ENCODE measurements at regions not wholly inside any gene's neighbourhood (a gene's known extent, or its start where the extent isn't known, plus 50 kb on each side); places are given as distances from the start of the nearest gene placed in this dataset.

- 80% methylated on average over 1 of the region's 1 CpG for WGBS
- Histone ChIP-seq H3K4me3 (ENCODE audit: low read depth in 1 of 3, low read length in 3 of 3) (no peak overlapping the region), H3K27me3 (ENCODE audit: control insufficient read depth in 4 of 4, insufficient read depth in 4 of 4, low read length in 3 of 4) (no peaks in the 10 kb centered on the region), H3K4me1 (ENCODE audit: control insufficient read depth in 4 of 4, insufficient read depth in 4 of 4, low read length in 3 of 4) (no peaks in the 10 kb centered on the region), H3K36me3 (ENCODE audit: control insufficient read depth in 4 of 4, insufficient read depth in 3 of 4, low read depth in 1 of 4, low read length in 3 of 4) (no peaks in the 10 kb centered on the region), H3K27ac (ENCODE audit: low read depth in 1 of 2, low read length in 2 of 2) (no peak overlapping the region), H3K9ac (ENCODE audit: low read depth in 1 of 2, low read length in 2 of 2) (no peak overlapping the region), H3K9me3 (ENCODE audit: control insufficient read depth in 4 of 4, low read length in 3 of 4) (no peaks in the 10 kb centered on the region)
- DNase-seq (ENCODE audit: low spot score), result no peak
- TF ChIP-seq RXRA (IDR thresholded peaks at IDR 0.05) (no peak), NR2F2 (IDR thresholded peaks at IDR 0.05) (no peak), GABPA (IDR thresholded peaks at IDR 0.05 in 1 of 2, conservative IDR thresholded peaks at IDR 0.05 in 1 of 2) (no peak), SP1 (IDR thresholded peaks at IDR 0.05) (no peak), EGR1 (IDR thresholded peaks at IDR 0.05; ENCODE audit: low read depth in 2 of 2) (no peak), FOXA1 (IDR thresholded peaks at IDR 0.05) (no peak), ATF3 (IDR thresholded peaks at IDR 0.05) (no peak), TAF1 (conservative IDR thresholded peaks at IDR 0.05) (no peak), MAX (IDR thresholded peaks at IDR 0.05) (no peak), FOXA2 (IDR thresholded peaks at IDR 0.05) (no peak), RAD21 (IDR thresholded peaks at IDR 0.05) (no peak), JUND (IDR thresholded peaks at IDR 0.05) (no peak), HNF4A (conservative IDR thresholded peaks at IDR 0.05) (no peak), HNF4G (IDR thresholded peaks at IDR 0.05) (no peak), YY1 (IDR thresholded peaks at IDR 0.05) (no peak)
- TF ChIP-seq, protein P1, sequence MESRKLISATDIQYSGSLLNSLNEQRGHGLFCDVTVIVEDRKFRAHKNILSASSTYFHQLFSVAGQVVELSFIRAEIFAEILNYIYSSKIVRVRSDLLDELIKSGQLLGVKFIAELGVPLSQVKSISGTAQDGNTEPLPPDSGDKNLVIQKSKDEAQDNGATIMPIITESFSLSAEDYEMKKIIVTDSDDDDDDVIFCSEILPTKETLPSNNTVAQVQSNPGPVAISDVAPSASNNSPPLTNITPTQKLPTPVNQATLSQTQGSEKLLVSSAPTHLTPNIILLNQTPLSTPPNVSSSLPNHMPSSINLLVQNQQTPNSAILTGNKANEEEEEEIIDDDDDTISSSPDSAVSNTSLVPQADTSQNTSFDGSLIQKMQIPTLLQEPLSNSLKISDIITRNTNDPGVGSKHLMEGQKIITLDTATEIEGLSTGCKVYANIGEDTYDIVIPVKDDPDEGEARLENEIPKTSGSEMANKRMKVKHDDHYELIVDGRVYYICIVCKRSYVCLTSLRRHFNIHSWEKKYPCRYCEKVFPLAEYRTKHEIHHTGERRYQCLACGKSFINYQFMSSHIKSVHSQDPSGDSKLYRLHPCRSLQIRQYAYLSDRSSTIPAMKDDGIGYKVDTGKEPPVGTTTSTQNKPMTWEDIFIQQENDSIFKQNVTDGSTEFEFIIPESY (IDR thresholded peaks at IDR 0.05), result no peak
- TF ChIP-seq, protein P2, sequence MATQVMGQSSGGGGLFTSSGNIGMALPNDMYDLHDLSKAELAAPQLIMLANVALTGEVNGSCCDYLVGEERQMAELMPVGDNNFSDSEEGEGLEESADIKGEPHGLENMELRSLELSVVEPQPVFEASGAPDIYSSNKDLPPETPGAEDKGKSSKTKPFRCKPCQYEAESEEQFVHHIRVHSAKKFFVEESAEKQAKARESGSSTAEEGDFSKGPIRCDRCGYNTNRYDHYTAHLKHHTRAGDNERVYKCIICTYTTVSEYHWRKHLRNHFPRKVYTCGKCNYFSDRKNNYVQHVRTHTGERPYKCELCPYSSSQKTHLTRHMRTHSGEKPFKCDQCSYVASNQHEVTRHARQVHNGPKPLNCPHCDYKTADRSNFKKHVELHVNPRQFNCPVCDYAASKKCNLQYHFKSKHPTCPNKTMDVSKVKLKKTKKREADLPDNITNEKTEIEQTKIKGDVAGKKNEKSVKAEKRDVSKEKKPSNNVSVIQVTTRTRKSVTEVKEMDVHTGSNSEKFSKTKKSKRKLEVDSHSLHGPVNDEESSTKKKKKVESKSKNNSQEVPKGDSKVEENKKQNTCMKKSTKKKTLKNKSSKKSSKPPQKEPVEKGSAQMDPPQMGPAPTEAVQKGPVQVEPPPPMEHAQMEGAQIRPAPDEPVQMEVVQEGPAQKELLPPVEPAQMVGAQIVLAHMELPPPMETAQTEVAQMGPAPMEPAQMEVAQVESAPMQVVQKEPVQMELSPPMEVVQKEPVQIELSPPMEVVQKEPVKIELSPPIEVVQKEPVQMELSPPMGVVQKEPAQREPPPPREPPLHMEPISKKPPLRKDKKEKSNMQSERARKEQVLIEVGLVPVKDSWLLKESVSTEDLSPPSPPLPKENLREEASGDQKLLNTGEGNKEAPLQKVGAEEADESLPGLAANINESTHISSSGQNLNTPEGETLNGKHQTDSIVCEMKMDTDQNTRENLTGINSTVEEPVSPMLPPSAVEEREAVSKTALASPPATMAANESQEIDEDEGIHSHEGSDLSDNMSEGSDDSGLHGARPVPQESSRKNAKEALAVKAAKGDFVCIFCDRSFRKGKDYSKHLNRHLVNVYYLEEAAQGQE (IDR thresholded peaks at IDR 0.05), result no peak
- TF ChIP-seq, protein P3, sequence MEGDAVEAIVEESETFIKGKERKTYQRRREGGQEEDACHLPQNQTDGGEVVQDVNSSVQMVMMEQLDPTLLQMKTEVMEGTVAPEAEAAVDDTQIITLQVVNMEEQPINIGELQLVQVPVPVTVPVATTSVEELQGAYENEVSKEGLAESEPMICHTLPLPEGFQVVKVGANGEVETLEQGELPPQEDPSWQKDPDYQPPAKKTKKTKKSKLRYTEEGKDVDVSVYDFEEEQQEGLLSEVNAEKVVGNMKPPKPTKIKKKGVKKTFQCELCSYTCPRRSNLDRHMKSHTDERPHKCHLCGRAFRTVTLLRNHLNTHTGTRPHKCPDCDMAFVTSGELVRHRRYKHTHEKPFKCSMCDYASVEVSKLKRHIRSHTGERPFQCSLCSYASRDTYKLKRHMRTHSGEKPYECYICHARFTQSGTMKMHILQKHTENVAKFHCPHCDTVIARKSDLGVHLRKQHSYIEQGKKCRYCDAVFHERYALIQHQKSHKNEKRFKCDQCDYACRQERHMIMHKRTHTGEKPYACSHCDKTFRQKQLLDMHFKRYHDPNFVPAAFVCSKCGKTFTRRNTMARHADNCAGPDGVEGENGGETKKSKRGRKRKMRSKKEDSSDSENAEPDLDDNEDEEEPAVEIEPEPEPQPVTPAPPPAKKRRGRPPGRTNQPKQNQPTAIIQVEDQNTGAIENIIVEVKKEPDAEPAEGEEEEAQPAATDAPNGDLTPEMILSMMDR (IDR thresholded peaks at IDR 0.05; ENCODE audit: low read depth, low read length, missing input control), result no peak
Measured at GRCh38 chr2:34980689-34981088, 1374.9 kb upstream of the CRIM1 start.
